ENCODE measurements at regions not wholly inside any gene's neighbourhood (a gene's known extent, or its start where the extent isn't known, plus 50 kb on each side); places are given as distances from the start of the nearest gene placed in this dataset.

DNA sequence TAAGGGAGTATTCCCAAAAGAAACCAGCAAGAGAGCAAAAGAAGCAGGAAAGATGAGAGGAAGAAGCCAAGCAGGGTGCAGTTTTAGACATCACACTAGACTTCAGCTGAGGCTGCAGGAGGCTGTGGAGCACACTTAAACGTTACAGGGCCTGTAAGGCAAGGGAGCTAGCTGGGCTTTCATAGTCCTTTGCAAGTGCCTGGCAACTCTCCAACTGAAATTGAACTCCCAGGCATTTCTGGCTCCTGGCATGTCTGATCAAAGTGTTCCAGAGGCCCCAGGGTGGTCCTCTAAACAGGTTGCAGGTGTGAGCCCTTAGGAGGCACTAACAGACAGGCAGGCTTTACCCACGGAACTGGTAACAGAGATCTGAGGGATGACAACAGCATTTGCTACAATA lies 750.2 kb downstream of the XPNPEP1 start:
- Histone ChIP-seq H3K4me1 (no peaks in the 10 kb centered on the region), H3K27ac (no peak overlapping the region), H3K9me3 (no peaks in the 10 kb centered on the region), H3K4me3 (no peak overlapping the region), H3K36me3 (no peaks in the 10 kb centered on the region), H3K27me3 (no peaks in the 10 kb centered on the region)
- TF ChIP-seq POLR2A (IDR thresholded peaks at IDR 0.05) (no peak), CTCF (IDR thresholded peaks at IDR 0.05) (no peak), EP300 (IDR thresholded peaks at IDR 0.05) (no peak), POLR2AphosphoS5 (IDR thresholded peaks at IDR 0.05) (no peak)
- no peak for ATAC-seq (ENCODE audit: low FRiP score in 2 of 2)
- 10 to 32% methylated on average over 1 to 2 of the region's 2 CpGs for WGBS, 2 donors
- no peak for DNase-seq

DNA sequence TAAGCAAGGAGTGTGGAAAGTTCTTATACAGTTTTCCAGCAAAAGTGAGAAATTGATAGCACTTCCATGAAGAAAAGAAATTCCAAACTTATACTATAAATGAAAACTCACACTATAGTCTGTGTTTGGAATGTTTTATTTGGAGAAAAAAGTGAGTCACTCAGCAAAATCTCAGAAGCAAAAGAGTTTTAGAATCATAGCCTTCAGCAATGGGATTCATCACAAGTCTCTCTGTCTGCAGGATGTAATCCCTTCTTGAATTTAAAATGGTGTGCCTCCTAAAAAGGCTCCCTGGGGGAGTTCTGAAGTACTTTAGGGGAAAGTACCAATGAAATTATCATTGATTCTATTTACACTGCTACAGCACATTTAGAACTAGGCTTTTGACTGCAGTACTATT lies 756.4 kb downstream of the XPNPEP1 start:
- DNase-seq (no peak), ATAC-seq (ENCODE audit: low FRiP score in 2 of 2) (no peak)
- Histone ChIP-seq H3K27me3 (no peaks in the 10 kb centered on the region), H3K36me3 (no peaks in the 10 kb centered on the region), H3K4me1 (no peaks in the 10 kb centered on the region), H3K4me3 (no peak overlapping the region), H3K9me3 (no peaks in the 10 kb centered on the region), H3K27ac (no peak overlapping the region)
- no peak for TF ChIP-seq POLR2A (IDR thresholded peaks at IDR 0.05)
- TF ChIP-seq EP300 (IDR thresholded peaks at IDR 0.05), result no peak
- no peak for TF ChIP-seq POLR2AphosphoS5 (IDR thresholded peaks at IDR 0.05)
- TF ChIP-seq CTCF (IDR thresholded peaks at IDR 0.05), result no peak

GRCh38 chr10:109159351-109159750 lies 764.0 kb downstream of the XPNPEP1 start:
- H3K4me3 ChIP-seq, result no peak overlapping the region
- ATAC-seq (ENCODE audit: low FRiP score in 2 of 2), result no peak
- TF ChIP-seq CTCF (IDR thresholded peaks at IDR 0.05) (no peak), EP300 (IDR thresholded peaks at IDR 0.05) (no peak), POLR2AphosphoS5 (IDR thresholded peaks at IDR 0.05) (no peak), POLR2A (IDR thresholded peaks at IDR 0.05) (no peak)
- DNase-seq, result no peak
- no peaks in the 10 kb centered on the region for H3K4me1 ChIP-seq
- H3K36me3 ChIP-seq, result no peaks in the 10 kb centered on the region
- no peaks in the 10 kb centered on the region for H3K27me3 ChIP-seq
- no peak overlapping the region for H3K27ac ChIP-seq
- no peaks in the 10 kb centered on the region for H3K9me3 ChIP-seq
- whole genome bisulfite sequencing, 2 donors, result 81 to 87% methylated on average over 4 of the region's 4 CpGs

GRCh38 chr10:109156396-109156795 lies 766.9 kb downstream of the XPNPEP1 start:
- Histone ChIP-seq H3K36me3 (no peaks in the 10 kb centered on the region), H3K4me1 (no peaks in the 10 kb centered on the region), H3K27ac (no peak overlapping the region), H3K27me3 (no peaks in the 10 kb centered on the region), H3K4me3 (no peak overlapping the region), H3K9me3 (peaks cover 0 to 3% (median 0%) of the 10 kb centered on the region in 4 donors)
- DNase-seq, result no peak
- TF ChIP-seq EP300 (IDR thresholded peaks at IDR 0.05), result no peak
- WGBS, 2 donors, result 70 to 72% methylated on average over 3 of the region's 3 CpGs
- no peak for ATAC-seq (ENCODE audit: low FRiP score in 2 of 2)

- no peaks in the 10 kb centered on the region for H3K27me3 ChIP-seq
- ATAC-seq (ENCODE audit: low FRiP score in 2 of 2) (no peak), DNase-seq (no peak)
- no peak for TF ChIP-seq EP300 (IDR thresholded peaks at IDR 0.05)
- no peak for TF ChIP-seq CTCF (IDR thresholded peaks at IDR 0.05)
- TF ChIP-seq POLR2A (IDR thresholded peaks at IDR 0.05), result no peak
- no peak for TF ChIP-seq POLR2AphosphoS5 (IDR thresholded peaks at IDR 0.05)
- no peak overlapping the region for H3K27ac ChIP-seq
- H3K9me3 ChIP-seq, result peaks cover 0 to 3% (median 0%) of the 10 kb centered on the region in 4 donors
- no peak overlapping the region for H3K4me3 ChIP-seq
- H3K36me3 ChIP-seq, result no peaks in the 10 kb centered on the region
- no peaks in the 10 kb centered on the region for H3K4me1 ChIP-seq
Observed at GRCh38 chr10:109149666-109150350, 773.5 kb downstream of the XPNPEP1 start.

Data from upper lobe of left lung (tissue), 6 donors.